Inflammatory macrophage treated with lipopolysaccharide for 4 hours (primary cell): ENCODE measurements at regions not wholly inside any gene's neighbourhood (a gene's known extent, or its start where the extent isn't known, plus 50 kb on each side); places are given as distances from the start of the nearest gene placed in this dataset.

Experiments
- DNase-seq: peaks from one replicate; pipeline ENCODE4 v3.0.0-alpha.2; 2020

GRCh38 chr12:126147321-126147720 lies 1082.1 kb downstream of the AACS start:
- DNase-seq, result no peak

- no peak for DNase-seq
Observed at GRCh38 chr12:126156806-126157574, 1091.8 kb downstream of the AACS start.

GRCh38 chr12:126157575-126157966 lies 1092.3 kb downstream of the AACS start:
- no peak for DNase-seq

GRCh38 chr12:126159139-126159538 lies 1093.9 kb downstream of the AACS start:
- no peak for DNase-seq

- DNase-seq, result no peak
Observed at GRCh38 chr12:126160912-126161311, 1095.7 kb downstream of the AACS start.

GRCh38 chr12:126163984-126164383 lies 1098.7 kb downstream of the AACS start:
- DNase-seq, result no peak

GRCh38 chr12:126171937-126172559 lies 1106.8 kb downstream of the AACS start:
- DNase-seq, result no peak

GRCh38 chr12:126182619-126183236 lies 1117.5 kb downstream of the AACS start:
- DNase-seq, result no peak

- DNase-seq, result no peak
Observed at GRCh38 chr12:126185025-126185424, 1119.8 kb downstream of the AACS start.

GRCh38 chr12:126189856-126190255 lies 1124.6 kb downstream of the AACS start:
- DNase-seq, result no peak

- DNase-seq, result no peak
Observed at GRCh38 chr12:126191031-126191891, 1126.0 kb downstream of the AACS start.

GRCh38 chr12:126191949-126192348 lies 1126.7 kb downstream of the AACS start:
- no peak for DNase-seq

GRCh38 chr12:126193190-126193589 lies 1128.0 kb downstream of the AACS start:
- DNase-seq, result no peak

- no peak for DNase-seq
Observed at GRCh38 chr12:126196263-126196662, 1131.0 kb downstream of the AACS start.

GRCh38 chr12:126198516-126198915 lies 1133.3 kb downstream of the AACS start:
- no peak for DNase-seq

- DNase-seq, result no peak
Observed at GRCh38 chr12:126198966-126199692, 1133.9 kb downstream of the AACS start.

GRCh38 chr12:126201981-126202537 lies 1136.8 kb downstream of the AACS start:
- no peak for DNase-seq

GRCh38 chr12:126204326-126204725 lies 1139.1 kb downstream of the AACS start:
- DNase-seq, result no peak

- DNase-seq, result no peak
Observed at GRCh38 chr12:126210026-126210425, 1144.8 kb downstream of the AACS start.

- no peak for DNase-seq
Observed at GRCh38 chr12:126210448-126210847, 1145.2 kb downstream of the AACS start.

GRCh38 chr12:126212824-126213223 lies 1147.6 kb downstream of the AACS start:
- no peak for DNase-seq

- DNase-seq, result no peak
Observed at GRCh38 chr12:126218697-126219096, 1153.5 kb downstream of the AACS start.
